K562 (cell line): ENCODE measurements at regions not wholly inside any gene's neighbourhood (a gene's known extent, or its start where the extent isn't known, plus 50 kb on each side); places are given as distances from the start of the nearest gene placed in this dataset.

Experiments used
- ATAC-seq: fragments of 200-7000 bp; cut with Tn5 transposase; 3 replicates; pipeline ENCODE4 v1.9.1; 2020; ENCODE audit warnings: moderate library complexity
- BruUV-seq: library from RNA; stranded (reverse); fragments of 400-500 nt; replicated peaks from 2 replicates; lab custom pipeline; 2021; lab: Mats Ljungman, UMichigan
- CTCF ChIA-PET: fragments of 300-600 bp; formaldehyde crosslinking; extraction: SDS; loops from one replicate; lab custom pipeline; 2021; ENCODE audit warnings: low intra/inter-chr PET ratio; lab: Yijun Ruan, JAX
- POLR2A ChIA-PET: fragments of 300-600, 350-650 bp; sonication (Branson Sonifier 250); formaldehyde crosslinking; extraction: SDS; loops from one replicate; lab custom pipeline; 2021; ENCODE audit warnings: antibody characterized with exemption, inconsistent platforms; lab: Yijun Ruan, JAX
- DNase-seq, 4 experiments: peaks; one replicate each; pipeline versions ENCODE4 v3.0.0 to v3.0.0-alpha.2; 2011 to 2018; ENCODE audit warnings: low spot score in 3 of 4, mixed read lengths in 3 of 4; ENCODE audit errors: extremely low read depth in 1 of 4
- FAIRE-seq: peaks from 2 replicates; lab custom pipeline; 2011; peaks lifted over from hg19 to GRCh38; lab: Jason Lieb, UNC
- H2AFZ ChIP-seq: 2 replicates; pipeline ENCODE4 v1.6.0; 2011; ENCODE audit warnings: low read depth, low read length, control low read depth, inconsistent platforms
- H3K27ac ChIP-seq: fragments of 200-600 bp; 3 replicates; pipeline ENCODE4 v1.8.0; 2011; ENCODE audit warnings: low read depth, mild to moderate bottlenecking, control low read depth, inconsistent platforms, low read length, moderate library complexity, mixed read lengths; ENCODE audit errors: extremely low read depth
- H3K27me3 ChIP-seq, 2 experiments: fragments of 300-600 bp in 1 of 2; 2 replicates in 1 of 2; 3 replicates in 1 of 2; pipeline versions ENCODE4 v1.6.0 to v1.8.0; 2011; ENCODE audit warnings: inconsistent platforms in 2 of 2, low read length in 2 of 2, mild to moderate bottlenecking in 1 of 2, mixed read lengths in 1 of 2, moderate library complexity in 1 of 2; ENCODE audit not compliant: control insufficient read depth in 2 of 2, insufficient read depth in 2 of 2
- H3K36me3 ChIP-seq: fragments of 300-600 bp; 3 replicates; pipeline ENCODE4 v1.8.0; 2011; ENCODE audit warnings: mild to moderate bottlenecking, low read length, inconsistent platforms; ENCODE audit not compliant: control insufficient read depth, insufficient read depth
- H3K4me1 ChIP-seq, 2 experiments: fragments of 200-600 bp in 1 of 2; replicated peaks in 1 of 2; 2 replicates in 1 of 2; 3 replicates in 1 of 2; pipeline versions ENCODE4 v1.5.1 to v1.8.0; 2011; ENCODE audit warnings: inconsistent platforms in 2 of 2, low read length in 2 of 2, mild to moderate bottlenecking in 1 of 2, mixed read lengths in 1 of 2, moderate library complexity in 1 of 2; ENCODE audit not compliant: control insufficient read depth in 2 of 2, insufficient read depth in 2 of 2
- H3K4me2 ChIP-seq: 2 replicates; pipeline ENCODE4 v1.6.1; 2011; ENCODE audit warnings: low read length, control low read depth, inconsistent platforms, mixed read lengths; ENCODE audit not compliant: insufficient read depth
- H3K4me3 ChIP-seq: fragments of 200-600 bp; sonication (generic), shearing (Covaris generic); 2 replicates; pipeline ENCODE4 v1.5.1; 2016; ENCODE audit warnings: control low read depth, inconsistent platforms
- H3K79me2 ChIP-seq: fragments of 200-600 bp; 3 replicates; pipeline ENCODE4 v1.8.0; 2011; ENCODE audit warnings: low read length, inconsistent platforms; ENCODE audit not compliant: control insufficient read depth, insufficient read depth
- H3K9ac ChIP-seq, 2 experiments: 2 replicates each; pipeline versions ENCODE4 v1.6.0 to v1.6.1; 2011; ENCODE audit warnings: low read depth in 2 of 2, low read length in 2 of 2, control low read depth in 1 of 2, inconsistent platforms in 1 of 2, mild to moderate bottlenecking in 1 of 2, mixed read lengths in 1 of 2; ENCODE audit not compliant: insufficient read depth in 1 of 2
- H3K9me1 ChIP-seq: one replicate; pipeline ENCODE4 v1.6.0; 2011; ENCODE audit warnings: inconsistent platforms, mild to moderate bottlenecking, low read length, moderate library complexity; ENCODE audit not compliant: control insufficient read depth, insufficient read depth
- H3K9me3 ChIP-seq: replicated peaks from 2 replicates; pipeline ENCODE4 v1.5.1; 2011; ENCODE audit warnings: low read depth, low read length, inconsistent platforms; ENCODE audit not compliant: control insufficient read depth, insufficient read depth
- H4K20me1 ChIP-seq: replicated peaks from 2 replicates; pipeline ENCODE4 v1.6.1; 2011; ENCODE audit warnings: low read length, inconsistent platforms, mixed read lengths; ENCODE audit not compliant: control insufficient read depth, insufficient read depth
- C11orf30 ChIP-seq: fragments of 450-650 bp; IDR thresholded peaks from 2 replicates; pipeline ENCODE4 v1.6.1; 2016; ENCODE audit warnings: low read depth, mild to moderate bottlenecking
- DIDO1 ChIP-seq: fragments of 450-650 bp; IDR thresholded peaks from 2 replicates; pipeline ENCODE4 v1.6.1; 2016; ENCODE audit warnings: low read depth, missing biosample characterization, missing genetic modification characterization
- ESRRB ChIP-seq: fragments of 250-450 bp; sonication (Bioruptor Pico); IDR thresholded peaks from 2 replicates; pipeline ENCODE4 v1.5.0; 2020; ENCODE audit warnings: mild to moderate bottlenecking, moderate library complexity, borderline replicate concordance
- NFIC ChIP-seq: fragments of 450-650 bp; IDR thresholded peaks from 2 replicates; pipeline ENCODE4 v1.6.1; 2017; ENCODE audit warnings: mild to moderate bottlenecking, inconsistent platforms
- NFXL1 ChIP-seq: fragments of 450-650 bp; formaldehyde crosslinking; IDR thresholded peaks from 2 replicates; pipeline ENCODE4 v1.4.0; 2021; ENCODE audit warnings: mild to moderate bottlenecking
- STAG1 ChIP-seq: sonication (generic); formaldehyde crosslinking; IDR thresholded peaks from 2 replicates; pipeline ENCODE4 v1.5.0; 2020; ENCODE audit warnings: missing genetic modification reagents, borderline replicate concordance
- ZBTB1 ChIP-seq: sonication (generic); formaldehyde crosslinking; IDR thresholded peaks from 2 replicates; pipeline ENCODE4 v1.8.1; 2023; ENCODE audit warnings: missing genetic modification reagents, low read depth, mild to moderate bottlenecking, borderline replicate concordance
- ZNF445 ChIP-seq: fragments of 250-450 bp; sonication (Bioruptor Pico); IDR thresholded peaks from 2 replicates; pipeline ENCODE4 v1.4.0; 2020; ENCODE audit warnings: low read depth, mild to moderate bottlenecking, moderate library complexity
- WGBS: fragments of 100-300 bp; shearing (Covaris generic); methylation state at CpG from one replicate; pipeline ENCODE4 v1.1.6; 2016; ENCODE audit warnings: low coverage, mixed read lengths; ENCODE audit not compliant: insufficient coverage; ENCODE audit errors: missing lambda C conversion rate; 5-methylcytosine and 5-hydroxymethylcytosine counted together
- in situ Hi-C: fragments of 300-500 bp; cut with MboI; formaldehyde crosslinking; loops from 4 replicates; pipeline ENCODE4 v1.15.0; 2018; ENCODE audit warnings: inconsistent platforms, mixed read lengths
- intact Hi-C: fragments of 100-400 bp; cut with micrococcal nuclease; formaldehyde crosslinking; loops from 2 replicates; pipeline ENCODE4 v1.14.2; 2022
- TF ChIP-seq, protein P1 (sequence below): fragments of 200-400 bp; formaldehyde crosslinking; IDR thresholded peaks from 2 replicates; pipeline ENCODE4 v1.6.1; 2017; ENCODE audit warnings: mild to moderate bottlenecking, low read depth, low read length, moderate library complexity

- H3K9me1 ChIP-seq = no peaks in the 10 kb centered on the region
- no peak overlapping the region for H3K27ac ChIP-seq
- peaks cover 2 to 35% of the 10 kb centered on the region in 2 experiments; a peak in 4 of 5 replicates for H3K27me3 ChIP-seq
- no peak for FAIRE-seq
- H4K20me1 ChIP-seq = no peaks in the 10 kb centered on the region
- no peak overlapping the region for H2AFZ ChIP-seq
- in situ Hi-C loops (no loop called here), intact Hi-C loops (no loop called here)
- no peak for ATAC-seq
- H3K4me3 ChIP-seq = no peak overlapping the region
- DNase-seq = no peak
- POLR2A ChIA-PET = no interaction called here
- H3K4me1 ChIP-seq = no peaks in the 10 kb centered on the region
- TF ChIP-seq NFIC (no peak), ZNF445 (no peak), C11orf30 (no peak), NFXL1 (CRISPR knock-in tag) (no peak), ESRRB (CRISPR knock-in tag) (no peak), DIDO1 (no peak), ZBTB1 (CRISPR knock-in tag) (no peak), STAG1 (CRISPR knock-in tag) (no peak)
- TF ChIP-seq, protein P1, sequence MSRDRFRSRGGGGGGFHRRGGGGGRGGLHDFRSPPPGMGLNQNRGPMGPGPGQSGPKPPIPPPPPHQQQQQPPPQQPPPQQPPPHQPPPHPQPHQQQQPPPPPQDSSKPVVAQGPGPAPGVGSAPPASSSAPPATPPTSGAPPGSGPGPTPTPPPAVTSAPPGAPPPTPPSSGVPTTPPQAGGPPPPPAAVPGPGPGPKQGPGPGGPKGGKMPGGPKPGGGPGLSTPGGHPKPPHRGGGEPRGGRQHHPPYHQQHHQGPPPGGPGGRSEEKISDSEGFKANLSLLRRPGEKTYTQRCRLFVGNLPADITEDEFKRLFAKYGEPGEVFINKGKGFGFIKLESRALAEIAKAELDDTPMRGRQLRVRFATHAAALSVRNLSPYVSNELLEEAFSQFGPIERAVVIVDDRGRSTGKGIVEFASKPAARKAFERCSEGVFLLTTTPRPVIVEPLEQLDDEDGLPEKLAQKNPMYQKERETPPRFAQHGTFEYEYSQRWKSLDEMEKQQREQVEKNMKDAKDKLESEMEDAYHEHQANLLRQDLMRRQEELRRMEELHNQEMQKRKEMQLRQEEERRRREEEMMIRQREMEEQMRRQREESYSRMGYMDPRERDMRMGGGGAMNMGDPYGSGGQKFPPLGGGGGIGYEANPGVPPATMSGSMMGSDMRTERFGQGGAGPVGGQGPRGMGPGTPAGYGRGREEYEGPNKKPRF = no peak
- no peaks in the 10 kb centered on the region for H3K36me3 ChIP-seq
- no peaks in the 10 kb centered on the region for H3K9me3 ChIP-seq
- no peak overlapping the region for H3K4me2 ChIP-seq
- no peaks in the 10 kb centered on the region for H3K79me2 ChIP-seq
- CTCF ChIA-PET = no interaction called here
- 0% methylated on average over 7 of the region's 7 CpGs for WGBS
- no peak overlapping the region for H3K9ac ChIP-seq
- BruUV-seq = no TSS peak
Measured at GRCh38 chr22:47551431-47551775, 789.0 kb downstream of the TBC1D22A start.
